ENCODE measurements at regions not wholly inside any gene's neighbourhood (a gene's known extent, or its start where the extent isn't known, plus 50 kb on each side); places are given as distances from the start of the nearest gene placed in this dataset.

- Histone ChIP-seq H3K4me3 (ENCODE audit: low read depth, low read length) (no peak overlapping the region), H3K27me3 (replicated peaks) (no peaks in the 10 kb centered on the region), H3K27ac (no peak overlapping the region), H3K36me3 (replicated peaks) (no peaks in the 10 kb centered on the region)
- DNase-seq = no peak
- TF ChIP-seq CTCF (IDR thresholded peaks at IDR 0.05; ENCODE audit: low read depth, low read length, missing control alignments) = no peak
- in situ Hi-C loops (cut with HindIII; ENCODE audit: low pct_ligation_motif_present, low sequenced_read_pairs) = no loop called here
Observed at GRCh38 chr4:124486423-124486822, 226.1 kb downstream of the ANKRD50 start.

- Histone ChIP-seq H3K27me3 (replicated peaks) (no peaks in the 10 kb centered on the region), H3K4me3 (ENCODE audit: low read depth, low read length) (no peak overlapping the region), H3K27ac (no peak overlapping the region), H3K36me3 (replicated peaks) (no peaks in the 10 kb centered on the region)
- DNase-seq = no peak
- no peak for TF ChIP-seq CTCF (IDR thresholded peaks at IDR 0.05; ENCODE audit: low read depth, low read length, missing control alignments)
- in situ Hi-C loops (cut with HindIII; ENCODE audit: low pct_ligation_motif_present, low sequenced_read_pairs) = no loop called here
Observed at GRCh38 chr4:124487651-124488050, 224.9 kb downstream of the ANKRD50 start.

GRCh38 chr4:124491361-124492145 lies 221.0 kb downstream of the ANKRD50 start:
- in situ Hi-C loops (cut with HindIII; ENCODE audit: low pct_ligation_motif_present, low sequenced_read_pairs) = no loop called here
- Histone ChIP-seq H3K27ac (no peak overlapping the region), H3K36me3 (replicated peaks) (no peaks in the 10 kb centered on the region), H3K27me3 (replicated peaks) (no peaks in the 10 kb centered on the region), H3K4me3 (ENCODE audit: low read depth, low read length) (no peak overlapping the region)
- no peak for DNase-seq
- no peak for TF ChIP-seq CTCF (IDR thresholded peaks at IDR 0.05; ENCODE audit: low read depth, low read length, missing control alignments)

- TF ChIP-seq CTCF (IDR thresholded peaks at IDR 0.05; ENCODE audit: low read depth, low read length, missing control alignments) = no peak
- Histone ChIP-seq H3K36me3 (replicated peaks) (no peaks in the 10 kb centered on the region), H3K4me3 (ENCODE audit: low read depth, low read length) (no peak overlapping the region), H3K27ac (no peak overlapping the region), H3K27me3 (replicated peaks) (no peaks in the 10 kb centered on the region)
- in situ Hi-C loops (cut with HindIII; ENCODE audit: low pct_ligation_motif_present, low sequenced_read_pairs) = no loop called here
- DNase-seq = no peak
Observed at GRCh38 chr4:124499261-124499660, 213.3 kb downstream of the ANKRD50 start.

GRCh38 chr4:124501576-124501975 lies 211.0 kb downstream of the ANKRD50 start:
- H3K27ac ChIP-seq = no peak overlapping the region
- DNase-seq = no peak
- H3K36me3 ChIP-seq (replicated peaks) = no peaks in the 10 kb centered on the region
- no peak overlapping the region for H3K4me3 ChIP-seq (ENCODE audit: low read depth, low read length)
- TF ChIP-seq CTCF (IDR thresholded peaks at IDR 0.05; ENCODE audit: low read depth, low read length, missing control alignments) = no peak
- no peaks in the 10 kb centered on the region for H3K27me3 ChIP-seq (replicated peaks)
- in situ Hi-C loops (cut with HindIII; ENCODE audit: low pct_ligation_motif_present, low sequenced_read_pairs) = no loop called here

GRCh38 chr4:124504431-124504830 lies 208.1 kb downstream of the ANKRD50 start:
- H3K27ac ChIP-seq = no peak overlapping the region
- no peak overlapping the region for H3K4me3 ChIP-seq (ENCODE audit: low read depth, low read length)
- no peak for TF ChIP-seq CTCF (IDR thresholded peaks at IDR 0.05; ENCODE audit: low read depth, low read length, missing control alignments)
- DNase-seq = no peak
- H3K36me3 ChIP-seq (replicated peaks) = no peaks in the 10 kb centered on the region
- in situ Hi-C loops (cut with HindIII; ENCODE audit: low pct_ligation_motif_present, low sequenced_read_pairs) = no loop called here
- no peaks in the 10 kb centered on the region for H3K27me3 ChIP-seq (replicated peaks)

All from brain microvascular endothelial cell (primary cell).